Body of pancreas (tissue), 4 donors: ENCODE measurements at regions not wholly inside any gene's neighbourhood (a gene's known extent, or its start where the extent isn't known, plus 50 kb on each side); places are given as distances from the start of the nearest gene placed in this dataset.

ENCODE experiments used
- ATAC-seq: fragments of 150-250 bp; one replicate; pipeline ENCODE4 v1.9.1; 2016
- DNase-seq, 4 donors: peaks; one replicate each; pipeline ENCODE4 v3.0.0-alpha.2; 2019
- H3K27ac ChIP-seq, 4 donors: fragments of 200-600 bp; sonication (generic); 1 replicate in 3 of 4; 2 replicates in 1 of 4; pipeline versions ENCODE4 v1.5.1 to v1.6.1; 2016 to 2019; ENCODE audit warnings: mild to moderate bottlenecking in 1 of 4, mixed read lengths in 1 of 4, moderate library complexity in 1 of 4
- H3K27me3 ChIP-seq, 2 donors: fragments of 200-600 bp; sonication (generic); one replicate each; pipeline ENCODE4 v1.6.0; 2016; ENCODE audit warnings: mild to moderate bottlenecking in 1 of 2
- H3K36me3 ChIP-seq, 2 donors: fragments of 200-600 bp; sonication (generic); replicated peaks in 1 of 2; 2 replicates each; pipeline ENCODE4 v1.5.1; 2016; ENCODE audit warnings: low read depth in 2 of 2; ENCODE audit not compliant: insufficient read depth in 1 of 2
- H3K4me1 ChIP-seq: fragments of 200-600 bp; sonication (generic); one replicate; pipeline ENCODE4 v1.6.0; 2016
- H3K4me3 ChIP-seq, 2 donors: fragments of 200-600 bp; sonication (generic); 1 replicate in 1 of 2; 2 replicates in 1 of 2; pipeline ENCODE4 v1.5.1; 2016 to 2019
- H3K9me3 ChIP-seq, 3 donors: fragments of 200-600 bp; sonication (generic); 1 replicate in 2 of 3; 2 replicates in 1 of 3; pipeline ENCODE4 v1.5.1; 2016
- CTCF ChIP-seq, 7 experiments: fragments of 450-650 bp in 4 of 7; fragments of 200-600 bp in 3 of 7; sonication (generic) in 3 of 7; IDR thresholded peaks; one replicate each; pipeline ENCODE4 v1.5.1; 2016 to 2019; ENCODE audit warnings: antibody characterized with exemption in 7 of 7
- POLR2A ChIP-seq, 3 donors: fragments of 450-650 bp; IDR thresholded peaks; one replicate each; pipeline ENCODE4 v1.6.1; 2016; ENCODE audit warnings: antibody characterized with exemption in 3 of 3, mild to moderate bottlenecking in 2 of 3
- WGBS, 2 donors: methylation state at CpG; one replicate each; pipeline ENCODE4 v1.1.5; 2017; 5-methylcytosine and 5-hydroxymethylcytosine counted together
- intact Hi-C: fragments of 100-400 bp; cut with DNase I; formaldehyde crosslinking; loops from one replicate; pipeline ENCODE4 v1.15.1; 2023

- no peaks in the 10 kb centered on the region for H3K36me3 ChIP-seq
- peaks cover 31% of the 10 kb centered on the region for H3K4me1 ChIP-seq
- ATAC-seq = no peak
- H3K4me3 ChIP-seq = no peak overlapping the region
- WGBS, 2 donors = 71 to 80% methylated on average over 1 of the region's 1 CpG
- intact Hi-C loops = no loop called here
- no peak for TF ChIP-seq POLR2A (IDR thresholded peaks at IDR 0.05)
- TF ChIP-seq CTCF (IDR thresholded peaks at IDR 0.05) = no peak
- DNase-seq = no peak
- no peaks in the 10 kb centered on the region for H3K27me3 ChIP-seq
- no peak overlapping the region for H3K27ac ChIP-seq
- no peaks in the 10 kb centered on the region for H3K9me3 ChIP-seq
These were observed 169.3 kb upstream of the ETV3 start for GRCh38 chr1:157307491-157307890.

- ATAC-seq = no peak
These were observed 168.7 kb upstream of the ETV3 start for GRCh38 chr1:157306896-157307295.

GRCh38 chr1:157304271-157304670 is 166.1 kb upstream of the ETV3 start:
- H3K27ac ChIP-seq = no peak overlapping the region
- ATAC-seq (no peak), DNase-seq (no peak)
- H3K4me3 ChIP-seq = no peak overlapping the region
- H3K4me1 ChIP-seq = peaks cover 37% of the 10 kb centered on the region
- no peaks in the 10 kb centered on the region for H3K9me3 ChIP-seq
- TF ChIP-seq CTCF (IDR thresholded peaks at IDR 0.05) (no peak), POLR2A (IDR thresholded peaks at IDR 0.05) (no peak)
- WGBS, 2 donors = 47 to 73% methylated on average over 1 of the region's 1 CpG
- no peaks in the 10 kb centered on the region for H3K27me3 ChIP-seq
- intact Hi-C loops = no loop called here
- H3K36me3 ChIP-seq = no peaks in the 10 kb centered on the region

More at GRCh38 chr1:157306896-157307295, 168.7 kb upstream of the ETV3 start:
- Histone ChIP-seq H3K9me3 (no peaks in the 10 kb centered on the region), H3K27ac (no peak overlapping the region), H3K27me3 (no peaks in the 10 kb centered on the region), H3K36me3 (no peaks in the 10 kb centered on the region), H3K4me3 (no peak overlapping the region), H3K4me1 (peaks cover 30% of the 10 kb centered on the region)
- 69 to 85% methylated on average over 3 of the region's 3 CpGs for WGBS, 2 donors
- TF ChIP-seq POLR2A (IDR thresholded peaks at IDR 0.05) (no peak), CTCF (IDR thresholded peaks at IDR 0.05) (no peak)
- no peak for DNase-seq
- intact Hi-C loops = no loop called here

- Histone ChIP-seq H3K27ac (peak overlapping the region; percentile 68 to 87 (median 78)), H3K9me3 (no peaks in the 10 kb centered on the region), H3K36me3 (no peaks in the 10 kb centered on the region), H3K4me3 (no peak overlapping the region), H3K27me3 (no peaks in the 10 kb centered on the region), H3K4me1 (peaks cover 37% of the 10 kb centered on the region)
- WGBS, 2 donors = 39 to 42% methylated on average over 4 of the region's 4 CpGs
- DNase-seq = peak in 1 of 4 donors; percentile 22
- ATAC-seq = no peak
- intact Hi-C loops = no loop called here
- TF ChIP-seq POLR2A (IDR thresholded peaks at IDR 0.05) = no peak
- TF ChIP-seq CTCF (IDR thresholded peaks at IDR 0.05) = no peak
These were observed 164.5 kb upstream of the ETV3 start for GRCh38 chr1:157302724-157303123.

- H3K4me3 ChIP-seq = no peak overlapping the region
- DNase-seq (no peak), ATAC-seq (no peak)
- no peaks in the 10 kb centered on the region for H3K27me3 ChIP-seq
- no peaks in the 10 kb centered on the region for H3K9me3 ChIP-seq
- intact Hi-C loops = no loop called here
- TF ChIP-seq CTCF (IDR thresholded peaks at IDR 0.05) (no peak), POLR2A (IDR thresholded peaks at IDR 0.05) (peak in 1 of 3 donors; percentile 0)
- H3K4me1 ChIP-seq = peaks cover 37% of the 10 kb centered on the region
- 43 to 59% methylated on average over 3 of the region's 3 CpGs for WGBS, 2 donors
- H3K36me3 ChIP-seq = no peaks in the 10 kb centered on the region
- peak overlapping the region; percentile 68 to 87 (median 78) for H3K27ac ChIP-seq
These were observed 164.0 kb upstream of the ETV3 start for GRCh38 chr1:157302199-157302497.
